IMR-90 (cell line): ENCODE measurements at regions not wholly inside any gene's neighbourhood (a gene's known extent, or its start where the extent isn't known, plus 50 kb on each side); places are given as distances from the start of the nearest gene placed in this dataset.

ENCODE experiments used
- ATAC-seq: fragments of 200-7000 bp; cut with Tn5 transposase; 2 replicates; pipeline ENCODE4 v1.9.1; 2020; ENCODE audit warnings: low read depth, mild to moderate bottlenecking, moderate library complexity
- BruUV-seq: library from RNA; stranded (reverse); fragments of 400-500 nt; replicated peaks from 2 replicates; lab custom pipeline; 2021; lab: Mats Ljungman, UMichigan
- CTCF ChIA-PET: fragments of 300-600 bp; formaldehyde crosslinking; extraction: SDS; loops from one replicate; lab custom pipeline; 2021; ENCODE audit warnings: antibody characterized with exemption; lab: Yijun Ruan, JAX
- POLR2A ChIA-PET: fragments of 300-600 bp; sonication (Branson Sonifier 250); formaldehyde crosslinking; loops from one replicate; lab custom pipeline; 2022; ENCODE audit warnings: antibody characterized with exemption; ENCODE audit not compliant: unreplicated experiment; lab: Charles Lee
- DNase-seq: peaks from one replicate; pipeline ENCODE4 v3.0.0; 2013
- H2AFZ ChIP-seq: replicated peaks from 2 replicates; pipeline ENCODE3; 2013; ENCODE audit warnings: low read length, mild to moderate bottlenecking; ENCODE audit not compliant: poor library complexity
- H2AK5ac ChIP-seq: 2 replicates; pipeline ENCODE4 v1.6.1; 2013; ENCODE audit warnings: low read depth, low read length, inconsistent platforms
- H2AK9ac ChIP-seq: replicated peaks from 2 replicates; pipeline ENCODE3; 2013; ENCODE audit warnings: mild to moderate bottlenecking, low read depth, low read length, moderate library complexity; ENCODE audit not compliant: poor library complexity
- H2BK120ac ChIP-seq: 2 replicates; pipeline ENCODE4 v1.6.1; 2013; ENCODE audit warnings: low read depth, low read length, inconsistent platforms
- H2BK15ac ChIP-seq: 3 replicates; pipeline ENCODE4 v1.6.1; 2013; ENCODE audit warnings: low read depth, low read length, inconsistent platforms
- H2BK20ac ChIP-seq: 2 replicates; pipeline ENCODE4 v1.6.1; 2013; ENCODE audit warnings: low read depth, mild to moderate bottlenecking, inconsistent platforms, low read length, moderate library complexity
- H2BK5ac ChIP-seq: 2 replicates; pipeline ENCODE4 v1.6.1; 2013; ENCODE audit warnings: mild to moderate bottlenecking, low read depth, low read length, inconsistent platforms; ENCODE audit not compliant: poor library complexity, severe bottlenecking
- H3K14ac ChIP-seq: replicated peaks from 2 replicates; pipeline ENCODE4 v1.6.1; 2013; ENCODE audit warnings: low read depth, low read length, inconsistent platforms
- H3K18ac ChIP-seq: 2 replicates; pipeline ENCODE4 v1.6.1; 2013; ENCODE audit warnings: low read depth, low read length, control low read depth
- H3K23ac ChIP-seq: 2 replicates; pipeline ENCODE4 v1.6.1; 2013; ENCODE audit warnings: low read depth, low read length, inconsistent platforms
- H3K27ac ChIP-seq: 2 replicates; pipeline ENCODE4 v1.5.1; 2013; ENCODE audit warnings: mild to moderate bottlenecking, control low read depth, low read length; ENCODE audit not compliant: insufficient read depth
- H3K27me3 ChIP-seq: 2 replicates; pipeline ENCODE4 v1.6.1; 2013; ENCODE audit warnings: low read length; ENCODE audit not compliant: control insufficient read depth, insufficient read depth
- H3K36me3 ChIP-seq: 2 replicates; pipeline ENCODE4 v1.6.1; 2013; ENCODE audit warnings: low read length, mixed read lengths; ENCODE audit not compliant: control insufficient read depth, insufficient read depth
- H3K4ac ChIP-seq: 2 replicates; pipeline ENCODE4 v1.6.1; 2013; ENCODE audit warnings: low read depth, low read length, inconsistent platforms
- H3K4me1 ChIP-seq: 2 replicates; pipeline ENCODE4 v1.6.1; 2013; ENCODE audit warnings: low read length, mixed read lengths; ENCODE audit not compliant: control insufficient read depth, insufficient read depth
- H3K4me2 ChIP-seq: 2 replicates; pipeline ENCODE4 v1.6.1; 2013; ENCODE audit warnings: low read depth, mild to moderate bottlenecking, control low read depth, low read length, moderate library complexity
- H3K4me3 ChIP-seq: 2 replicates; pipeline ENCODE4 v1.5.1; 2013; ENCODE audit warnings: low read depth, mild to moderate bottlenecking, control low read depth, low read length, moderate library complexity; ENCODE audit not compliant: insufficient read depth
- H3K56ac ChIP-seq: 2 replicates; pipeline ENCODE4 v1.6.1; 2013; ENCODE audit warnings: low read length, inconsistent platforms; ENCODE audit not compliant: insufficient read depth; ENCODE audit errors: extremely low read depth
- H3K79me1 ChIP-seq, 2 experiments: 2 replicates each; pipeline ENCODE4 v1.6.1; 2013; ENCODE audit warnings: low read length in 2 of 2, inconsistent platforms in 1 of 2, low read depth in 1 of 2
- H3K9ac ChIP-seq: 2 replicates; pipeline ENCODE4 v1.6.1; 2013; ENCODE audit warnings: low read depth, low read length, control low read depth
- H3K9me1 ChIP-seq: 2 replicates; pipeline ENCODE4 v1.6.1; 2013; ENCODE audit warnings: low read length, inconsistent platforms; ENCODE audit not compliant: insufficient read depth
- H3K9me3 ChIP-seq: 2 replicates; pipeline ENCODE4 v1.6.1; 2013; ENCODE audit warnings: low read length; ENCODE audit not compliant: control insufficient read depth, insufficient read depth
- H4K20me1 ChIP-seq: 2 replicates; pipeline ENCODE4 v1.6.1; 2013; ENCODE audit warnings: low read length, inconsistent platforms; ENCODE audit not compliant: insufficient read depth
- H4K5ac ChIP-seq: 2 replicates; pipeline ENCODE4 v1.6.1; 2013; ENCODE audit warnings: mild to moderate bottlenecking, low read depth, low read length, control low read depth
- H4K8ac ChIP-seq, 2 experiments: 2 replicates each; pipeline ENCODE4 v1.6.1; 2013; ENCODE audit warnings: low read depth in 2 of 2, low read length in 2 of 2, control low read depth in 1 of 2, inconsistent platforms in 1 of 2
- H4K91ac ChIP-seq: 2 replicates; pipeline ENCODE4 v1.6.1; 2013; ENCODE audit warnings: low read depth, low read length, inconsistent platforms; ENCODE audit not compliant: insufficient read depth
- BHLHE40 ChIP-seq: fragments of 150-350 bp; IDR thresholded peaks from 2 replicates; pipeline ENCODE4 v1.6.1; 2016; ENCODE audit warnings: mild to moderate bottlenecking, low read depth, low read length
- CEBPB ChIP-seq: IDR thresholded peaks from 2 replicates; pipeline ENCODE4 v1.6.1; 2012; ENCODE audit warnings: low read depth, low read length, improper control_type of control experiment
- CHD1 ChIP-seq: IDR thresholded peaks from 2 replicates; pipeline ENCODE4 v1.6.1; 2012; ENCODE audit warnings: low read depth, low read length, improper control_type of control experiment
- ELK1 ChIP-seq: fragments of 150-350 bp; IDR thresholded peaks from 2 replicates; pipeline ENCODE4 v1.6.1; 2016; ENCODE audit warnings: low read depth, mild to moderate bottlenecking, low read length, moderate library complexity, borderline replicate concordance
- FOS ChIP-seq: fragments of 150-350 bp; IDR thresholded peaks from 2 replicates; pipeline ENCODE4 v1.6.1; 2016; ENCODE audit warnings: low read depth, low read length
- MAFK ChIP-seq: IDR thresholded peaks from 2 replicates; pipeline ENCODE4 v1.6.1; 2012; ENCODE audit warnings: low read depth, low read length, improper control_type of control experiment
- MAZ ChIP-seq: IDR thresholded peaks from 2 replicates; pipeline ENCODE4 v1.6.1; 2012; ENCODE audit warnings: low read depth, mild to moderate bottlenecking, low read length, improper control_type of control experiment, moderate library complexity, borderline replicate concordance
- MXI1 ChIP-seq: IDR thresholded peaks from 2 replicates; pipeline ENCODE4 v1.6.1; 2012; ENCODE audit warnings: low read depth, mild to moderate bottlenecking, low read length, moderate library complexity, borderline replicate concordance
- NFE2L2 ChIP-seq: fragments of 150-350 bp; IDR thresholded peaks from 2 replicates; pipeline ENCODE4 v1.6.1; 2016; ENCODE audit warnings: low read depth, mild to moderate bottlenecking, low read length
- RCOR1 ChIP-seq: IDR thresholded peaks from 2 replicates; pipeline ENCODE4 v1.6.1; 2012; ENCODE audit warnings: mild to moderate bottlenecking, low read length, improper control_type of control experiment; ENCODE audit not compliant: insufficient replicate concordance
- WGBS, 2 experiments: methylation state at CpG; one replicate each; pipeline versions ENCODE4 v1.1.5 to v1.1.7; 2013; ENCODE audit warnings: missing lambda C conversion rate in 2 of 2; ENCODE audit not compliant: insufficient read length in 1 of 2; ENCODE audit errors: extremely low coverage in 2 of 2; 5-methylcytosine and 5-hydroxymethylcytosine counted together
- dilution Hi-C: fragments of 300-500 bp; cut with HindIII; formaldehyde crosslinking; loops from one replicate; pipeline ENCODE4 v1.14.3; 2018; ENCODE audit warnings: low sequenced_read_pairs; ENCODE audit not compliant: unreplicated experiment
- in situ Hi-C: fragments of 300-500 bp; cut with MboI; formaldehyde crosslinking; loops from 3 replicates; pipeline ENCODE4 v1.14.3; 2019; ENCODE audit warnings: low sequenced_read_pairs, inconsistent platforms, mixed read lengths
- intact Hi-C: fragments of 100-400 bp; cut with micrococcal nuclease; formaldehyde crosslinking; loops from 2 replicates; pipeline ENCODE4 v1.10.0; 2022

GRCh38 chr9:19732441-19732951, 56.3 kb downstream of the SLC24A2 start:
- Histone ChIP-seq H2AK5ac (no peak overlapping the region), H2AK9ac (no peak overlapping the region), H3K14ac (no peak overlapping the region), H3K27me3 (no peaks in the 10 kb centered on the region), H2AFZ (no peak overlapping the region), H3K9ac (no peak overlapping the region), H4K20me1 (no peaks in the 10 kb centered on the region), H3K4me1 (no peaks in the 10 kb centered on the region), H3K4ac (no peak overlapping the region), H3K79me1 (no peaks in the 10 kb centered on the region), H3K9me1 (no peaks in the 10 kb centered on the region), H3K9me3 (no peaks in the 10 kb centered on the region), H2BK120ac (no peak overlapping the region), H3K56ac (no peak overlapping the region), H3K4me3 (no peak overlapping the region), H2BK5ac (no peak overlapping the region), H4K5ac (no peak overlapping the region), H4K8ac (no peak overlapping the region), H4K91ac (no peak overlapping the region), H3K23ac (no peak overlapping the region), H3K36me3 (no peaks in the 10 kb centered on the region), H2BK15ac (no peak overlapping the region), H3K27ac (no peak overlapping the region), H2BK20ac (no peak overlapping the region), H3K18ac (no peak overlapping the region), H3K4me2 (no peak overlapping the region)
- ATAC-seq: no peak
- DNase-seq: no peak
- 20% methylated on average over 1 of the region's 5 CpGs; no CpG with 5 or more reads in 1 of the 2 experiments for WGBS, 2 experiments
- dilution Hi-C loops (no loop called here), in situ Hi-C loops (no loop called here), intact Hi-C loops (no loop called here)
- ChIA-PET CTCF (no interaction called here), POLR2A (no interaction called here)
- TF ChIP-seq MAFK (no peak), FOS (no peak), ELK1 (no peak), CEBPB (no peak), BHLHE40 (no peak), RCOR1 (no peak), NFE2L2 (no peak), MAZ (no peak), CHD1 (no peak), MXI1 (no peak)
- no TSS peak for BruUV-seq
